Astrocyte (in vitro differentiated cells and primary cell): ENCODE measurements at regions not wholly inside any gene's neighbourhood (a gene's known extent, or its start where the extent isn't known, plus 50 kb on each side); places are given as distances from the start of the nearest gene placed in this dataset.

Experiments used
- DNase-seq: peaks from one replicate; pipeline ENCODE4 v3.0.0-alpha.2; 2010; ENCODE audit warnings: low read depth
- FAIRE-seq: peaks from 2 replicates; lab custom pipeline; 2011; peaks lifted over from hg19 to GRCh38; lab: Jason Lieb, UNC
- H2AFZ ChIP-seq: 2 replicates; pipeline ENCODE4 v1.6.0; 2012; ENCODE audit warnings: low read depth, low read length, inconsistent platforms
- H3K27ac ChIP-seq: 2 replicates; pipeline ENCODE4 v1.5.1; 2011; ENCODE audit warnings: low read depth, low read length, inconsistent platforms
- H3K27me3 ChIP-seq: 2 replicates; pipeline ENCODE4 v1.6.0; 2011; ENCODE audit warnings: low read length, inconsistent platforms; ENCODE audit not compliant: insufficient read depth
- H3K36me3 ChIP-seq: 2 replicates; pipeline ENCODE4 v1.5.1; 2011; ENCODE audit warnings: low read length, inconsistent platforms; ENCODE audit not compliant: insufficient read depth
- H3K4me1 ChIP-seq: 2 replicates; pipeline ENCODE4 v1.5.1; 2011; ENCODE audit warnings: low read length, inconsistent platforms; ENCODE audit not compliant: insufficient read depth
- H3K4me2 ChIP-seq: 2 replicates; pipeline ENCODE4 v1.6.0; 2012; ENCODE audit warnings: low read length, inconsistent platforms
- H3K4me3 ChIP-seq: 2 replicates; pipeline ENCODE4 v1.5.1; 2011; ENCODE audit warnings: low read depth, mild to moderate bottlenecking, low read length, inconsistent platforms; ENCODE audit not compliant: insufficient read depth
- H3K79me2 ChIP-seq: 2 replicates; pipeline ENCODE4 v1.6.0; 2012; ENCODE audit warnings: mild to moderate bottlenecking, low read length, inconsistent platforms; ENCODE audit not compliant: insufficient read depth
- H3K9ac ChIP-seq: 2 replicates; pipeline ENCODE4 v1.6.0; 2012; ENCODE audit warnings: mild to moderate bottlenecking, low read length, inconsistent platforms
- H3K9me3 ChIP-seq: 2 replicates; pipeline ENCODE4 v1.5.1; 2012; ENCODE audit warnings: low read depth, mild to moderate bottlenecking, low read length, inconsistent platforms; ENCODE audit not compliant: insufficient read depth
- H4K20me1 ChIP-seq: 2 replicates; pipeline ENCODE4 v1.6.0; 2012; ENCODE audit warnings: low read length, inconsistent platforms; ENCODE audit not compliant: insufficient read depth
- H3K27ac Mint-ChIP-seq: one replicate; pipeline ENCODE4 v1.8.0; 2021; ENCODE audit warnings: mild to moderate bottlenecking, mixed read lengths; ENCODE audit not compliant: unreplicated experiment
- H3K27me3 Mint-ChIP-seq: one replicate; pipeline ENCODE4 v1.8.0; 2021; ENCODE audit warnings: low read depth, mixed read lengths; ENCODE audit not compliant: unreplicated experiment
- H3K36me3 Mint-ChIP-seq: one replicate; pipeline ENCODE4 v1.8.0; 2021; ENCODE audit warnings: low read depth, mixed read lengths; ENCODE audit not compliant: unreplicated experiment
- H3K4me1 Mint-ChIP-seq: one replicate; pipeline ENCODE4 v1.8.0; 2021; ENCODE audit warnings: low read depth, mixed read lengths; ENCODE audit not compliant: unreplicated experiment
- H3K4me3 Mint-ChIP-seq: one replicate; pipeline ENCODE4 v1.8.0; 2021; ENCODE audit warnings: mild to moderate bottlenecking, moderate library complexity, mixed read lengths; ENCODE audit not compliant: unreplicated experiment
- H3K9me3 Mint-ChIP-seq: one replicate; pipeline ENCODE4 v1.8.0; 2021; ENCODE audit warnings: mild to moderate bottlenecking, mixed read lengths; ENCODE audit not compliant: unreplicated experiment
- EZH2 ChIP-seq: IDR thresholded peaks from 2 replicates; pipeline ENCODE4 v1.6.1; 2012; ENCODE audit warnings: mild to moderate bottlenecking, low read length, inconsistent platforms; ENCODE audit not compliant: insufficient read depth
- TF ChIP-seq, protein P1 (sequence below): IDR thresholded peaks from 2 replicates; pipeline ENCODE4 v1.5.1; 2011; ENCODE audit warnings: low read depth, mild to moderate bottlenecking, inconsistent platforms, low read length, moderate library complexity; ENCODE audit not compliant: insufficient read depth

DNA sequence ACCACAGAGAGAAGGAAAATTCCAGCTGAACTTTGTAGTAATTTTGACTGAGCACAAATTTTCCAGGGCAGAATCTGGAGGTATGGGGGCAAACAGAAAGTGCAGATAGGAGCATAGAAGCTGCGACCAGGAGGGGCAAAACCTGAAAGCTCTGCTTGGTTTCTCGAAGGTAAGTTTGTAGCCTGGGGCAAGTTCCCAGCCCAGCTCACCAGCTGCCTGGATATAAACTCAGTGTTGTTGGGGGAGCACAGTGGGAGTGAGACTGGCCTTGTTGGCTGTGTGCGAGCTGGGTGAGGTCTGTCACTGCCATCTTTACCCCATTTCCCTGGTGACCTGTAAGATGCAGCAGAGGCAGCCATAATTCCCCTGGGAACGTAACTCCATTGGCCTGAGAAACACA, 213.5 kb upstream of the POF1B start:
- H3K9me3 ChIP-seq = no peaks in the 10 kb centered on the region
- no peak overlapping the region for H3K4me2 ChIP-seq
- FAIRE-seq (no peak), DNase-seq (no peak)
- H3K4me1 ChIP-seq = no peaks in the 10 kb centered on the region
- H2AFZ ChIP-seq = no peak overlapping the region
- no peaks in the 10 kb centered on the region for H3K79me2 ChIP-seq
- H3K4me3 Mint-ChIP-seq = no peak overlapping the region
- H3K9ac ChIP-seq = no peak overlapping the region
- H3K36me3 ChIP-seq = no peaks in the 10 kb centered on the region
- H3K36me3 Mint-ChIP-seq = no peaks in the 10 kb centered on the region
- no peak overlapping the region for H3K27ac ChIP-seq
- no peaks in the 10 kb centered on the region for H3K27me3 ChIP-seq
- no peaks in the 10 kb centered on the region for H3K27me3 Mint-ChIP-seq
- peaks cover 10% of the 10 kb centered on the region for H3K4me1 Mint-ChIP-seq
- H3K4me3 ChIP-seq = no peak overlapping the region
- H4K20me1 ChIP-seq = no peaks in the 10 kb centered on the region
- no peaks in the 10 kb centered on the region for H3K9me3 Mint-ChIP-seq
- TF ChIP-seq, protein P1, sequence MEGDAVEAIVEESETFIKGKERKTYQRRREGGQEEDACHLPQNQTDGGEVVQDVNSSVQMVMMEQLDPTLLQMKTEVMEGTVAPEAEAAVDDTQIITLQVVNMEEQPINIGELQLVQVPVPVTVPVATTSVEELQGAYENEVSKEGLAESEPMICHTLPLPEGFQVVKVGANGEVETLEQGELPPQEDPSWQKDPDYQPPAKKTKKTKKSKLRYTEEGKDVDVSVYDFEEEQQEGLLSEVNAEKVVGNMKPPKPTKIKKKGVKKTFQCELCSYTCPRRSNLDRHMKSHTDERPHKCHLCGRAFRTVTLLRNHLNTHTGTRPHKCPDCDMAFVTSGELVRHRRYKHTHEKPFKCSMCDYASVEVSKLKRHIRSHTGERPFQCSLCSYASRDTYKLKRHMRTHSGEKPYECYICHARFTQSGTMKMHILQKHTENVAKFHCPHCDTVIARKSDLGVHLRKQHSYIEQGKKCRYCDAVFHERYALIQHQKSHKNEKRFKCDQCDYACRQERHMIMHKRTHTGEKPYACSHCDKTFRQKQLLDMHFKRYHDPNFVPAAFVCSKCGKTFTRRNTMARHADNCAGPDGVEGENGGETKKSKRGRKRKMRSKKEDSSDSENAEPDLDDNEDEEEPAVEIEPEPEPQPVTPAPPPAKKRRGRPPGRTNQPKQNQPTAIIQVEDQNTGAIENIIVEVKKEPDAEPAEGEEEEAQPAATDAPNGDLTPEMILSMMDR = no peak
- no peak for TF ChIP-seq EZH2
- H3K27ac Mint-ChIP-seq = no peak overlapping the region

- no peaks in the 10 kb centered on the region for H3K79me2 ChIP-seq
- H3K4me2 ChIP-seq = no peak overlapping the region
- no peaks in the 10 kb centered on the region for H3K36me3 Mint-ChIP-seq
- H3K9ac ChIP-seq = no peak overlapping the region
- no peaks in the 10 kb centered on the region for H3K36me3 ChIP-seq
- no peaks in the 10 kb centered on the region for H3K4me1 ChIP-seq
- no peak overlapping the region for H3K4me3 ChIP-seq
- no peaks in the 10 kb centered on the region for H3K27me3 ChIP-seq
- FAIRE-seq = no peak
- no peak for TF ChIP-seq EZH2
- TF ChIP-seq, protein P1 = no peak
- no peaks in the 10 kb centered on the region for H3K27me3 Mint-ChIP-seq
- no peak overlapping the region for H3K4me3 Mint-ChIP-seq
- peaks cover 10% of the 10 kb centered on the region for H3K4me1 Mint-ChIP-seq
- no peaks in the 10 kb centered on the region for H3K9me3 ChIP-seq
- no peak for DNase-seq
- H3K27ac ChIP-seq = no peak overlapping the region
- peak overlapping the region; percentile 12 for H3K27ac Mint-ChIP-seq
- no peaks in the 10 kb centered on the region for H3K9me3 Mint-ChIP-seq
- no peak overlapping the region for H2AFZ ChIP-seq
- H4K20me1 ChIP-seq = no peaks in the 10 kb centered on the region
These were observed 212.1 kb upstream of the POF1B start for GRCh38 chrX:85591536-85591935.

DNA sequence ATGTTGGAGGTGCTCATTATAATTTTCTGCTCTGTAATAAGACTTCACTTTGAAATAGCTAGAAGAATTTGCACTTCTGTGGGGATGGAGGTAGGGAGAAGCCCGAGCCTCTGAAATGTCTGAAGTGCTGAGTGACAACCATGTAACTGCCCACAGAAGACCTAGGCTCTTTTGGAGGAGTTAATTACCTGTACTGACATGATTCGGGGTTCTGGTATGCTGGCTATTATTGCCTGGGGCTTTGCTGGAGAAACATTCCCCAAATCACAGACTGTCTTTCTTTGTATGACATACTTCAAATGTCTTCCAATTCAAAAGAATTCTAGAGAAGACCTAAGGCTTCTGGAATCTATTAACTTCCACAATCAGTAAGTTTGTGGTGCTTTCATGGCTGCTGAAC, 211.2 kb upstream of the POF1B start:
- Histone ChIP-seq H3K4me3 (no peak overlapping the region), H3K4me2 (no peak overlapping the region), H4K20me1 (no peaks in the 10 kb centered on the region), H3K9me3 (no peaks in the 10 kb centered on the region), H3K27ac (no peak overlapping the region), H3K27me3 (no peaks in the 10 kb centered on the region), H3K36me3 (no peaks in the 10 kb centered on the region), H3K4me1 (no peaks in the 10 kb centered on the region), H2AFZ (no peak overlapping the region), H3K79me2 (no peaks in the 10 kb centered on the region), H3K9ac (no peak overlapping the region)
- Mint-ChIP-seq H3K4me1 (peaks cover 10% of the 10 kb centered on the region), H3K4me3 (no peak overlapping the region), H3K27me3 (no peaks in the 10 kb centered on the region), H3K27ac (no peak overlapping the region), H3K36me3 (no peaks in the 10 kb centered on the region), H3K9me3 (no peaks in the 10 kb centered on the region)
- DNase-seq = no peak
- no peak for TF ChIP-seq EZH2
- no peak for FAIRE-seq
